IMR-90 (cell line): ENCODE measurements at regions not wholly inside any gene's neighbourhood (a gene's known extent, or its start where the extent isn't known, plus 50 kb on each side); places are given as distances from the start of the nearest gene placed in this dataset.

Experiments
- ATAC-seq: fragments of 200-7000 bp; cut with Tn5 transposase; 2 replicates; pipeline ENCODE4 v1.9.1; 2020; ENCODE audit warnings: low read depth, mild to moderate bottlenecking, moderate library complexity
- BruUV-seq: library from RNA; stranded (reverse); fragments of 400-500 nt; replicated peaks from 2 replicates; lab custom pipeline; 2021; lab: Mats Ljungman, UMichigan
- CTCF ChIA-PET: fragments of 300-600 bp; formaldehyde crosslinking; extraction: SDS; loops from one replicate; lab custom pipeline; 2021; ENCODE audit warnings: antibody characterized with exemption; lab: Yijun Ruan, JAX
- POLR2A ChIA-PET: fragments of 300-600 bp; sonication (Branson Sonifier 250); formaldehyde crosslinking; loops from one replicate; lab custom pipeline; 2022; ENCODE audit warnings: antibody characterized with exemption; ENCODE audit not compliant: unreplicated experiment; lab: Charles Lee
- DNase-seq: peaks from one replicate; pipeline ENCODE4 v3.0.0; 2013
- H2AFZ ChIP-seq: replicated peaks from 2 replicates; pipeline ENCODE3; 2013; ENCODE audit warnings: low read length, mild to moderate bottlenecking; ENCODE audit not compliant: poor library complexity
- H2AK5ac ChIP-seq: 2 replicates; pipeline ENCODE4 v1.6.1; 2013; ENCODE audit warnings: low read depth, low read length, inconsistent platforms
- H2AK9ac ChIP-seq: replicated peaks from 2 replicates; pipeline ENCODE3; 2013; ENCODE audit warnings: mild to moderate bottlenecking, low read depth, low read length, moderate library complexity; ENCODE audit not compliant: poor library complexity
- H2BK120ac ChIP-seq: 2 replicates; pipeline ENCODE4 v1.6.1; 2013; ENCODE audit warnings: low read depth, low read length, inconsistent platforms
- H2BK15ac ChIP-seq: 3 replicates; pipeline ENCODE4 v1.6.1; 2013; ENCODE audit warnings: low read depth, low read length, inconsistent platforms
- H2BK20ac ChIP-seq: 2 replicates; pipeline ENCODE4 v1.6.1; 2013; ENCODE audit warnings: low read depth, mild to moderate bottlenecking, inconsistent platforms, low read length, moderate library complexity
- H2BK5ac ChIP-seq: 2 replicates; pipeline ENCODE4 v1.6.1; 2013; ENCODE audit warnings: mild to moderate bottlenecking, low read depth, low read length, inconsistent platforms; ENCODE audit not compliant: poor library complexity, severe bottlenecking
- H3K14ac ChIP-seq: replicated peaks from 2 replicates; pipeline ENCODE4 v1.6.1; 2013; ENCODE audit warnings: low read depth, low read length, inconsistent platforms
- H3K18ac ChIP-seq: 2 replicates; pipeline ENCODE4 v1.6.1; 2013; ENCODE audit warnings: low read depth, low read length, control low read depth
- H3K23ac ChIP-seq: 2 replicates; pipeline ENCODE4 v1.6.1; 2013; ENCODE audit warnings: low read depth, low read length, inconsistent platforms
- H3K27ac ChIP-seq: 2 replicates; pipeline ENCODE4 v1.5.1; 2013; ENCODE audit warnings: mild to moderate bottlenecking, control low read depth, low read length; ENCODE audit not compliant: insufficient read depth
- H3K27me3 ChIP-seq: 2 replicates; pipeline ENCODE4 v1.6.1; 2013; ENCODE audit warnings: low read length; ENCODE audit not compliant: control insufficient read depth, insufficient read depth
- H3K36me3 ChIP-seq: 2 replicates; pipeline ENCODE4 v1.6.1; 2013; ENCODE audit warnings: low read length, mixed read lengths; ENCODE audit not compliant: control insufficient read depth, insufficient read depth
- H3K4ac ChIP-seq: 2 replicates; pipeline ENCODE4 v1.6.1; 2013; ENCODE audit warnings: low read depth, low read length, inconsistent platforms
- H3K4me1 ChIP-seq: 2 replicates; pipeline ENCODE4 v1.6.1; 2013; ENCODE audit warnings: low read length, mixed read lengths; ENCODE audit not compliant: control insufficient read depth, insufficient read depth
- H3K4me2 ChIP-seq: 2 replicates; pipeline ENCODE4 v1.6.1; 2013; ENCODE audit warnings: low read depth, mild to moderate bottlenecking, control low read depth, low read length, moderate library complexity
- H3K4me3 ChIP-seq: 2 replicates; pipeline ENCODE4 v1.5.1; 2013; ENCODE audit warnings: low read depth, mild to moderate bottlenecking, control low read depth, low read length, moderate library complexity; ENCODE audit not compliant: insufficient read depth
- H3K56ac ChIP-seq: 2 replicates; pipeline ENCODE4 v1.6.1; 2013; ENCODE audit warnings: low read length, inconsistent platforms; ENCODE audit not compliant: insufficient read depth; ENCODE audit errors: extremely low read depth
- H3K79me1 ChIP-seq, 2 experiments: 2 replicates each; pipeline ENCODE4 v1.6.1; 2013; ENCODE audit warnings: low read length in 2 of 2, inconsistent platforms in 1 of 2, low read depth in 1 of 2
- H3K9ac ChIP-seq: 2 replicates; pipeline ENCODE4 v1.6.1; 2013; ENCODE audit warnings: low read depth, low read length, control low read depth
- H3K9me1 ChIP-seq: 2 replicates; pipeline ENCODE4 v1.6.1; 2013; ENCODE audit warnings: low read length, inconsistent platforms; ENCODE audit not compliant: insufficient read depth
- H3K9me3 ChIP-seq: 2 replicates; pipeline ENCODE4 v1.6.1; 2013; ENCODE audit warnings: low read length; ENCODE audit not compliant: control insufficient read depth, insufficient read depth
- H4K20me1 ChIP-seq: 2 replicates; pipeline ENCODE4 v1.6.1; 2013; ENCODE audit warnings: low read length, inconsistent platforms; ENCODE audit not compliant: insufficient read depth
- H4K5ac ChIP-seq: 2 replicates; pipeline ENCODE4 v1.6.1; 2013; ENCODE audit warnings: mild to moderate bottlenecking, low read depth, low read length, control low read depth
- H4K8ac ChIP-seq, 2 experiments: 2 replicates each; pipeline ENCODE4 v1.6.1; 2013; ENCODE audit warnings: low read depth in 2 of 2, low read length in 2 of 2, control low read depth in 1 of 2, inconsistent platforms in 1 of 2
- H4K91ac ChIP-seq: 2 replicates; pipeline ENCODE4 v1.6.1; 2013; ENCODE audit warnings: low read depth, low read length, inconsistent platforms; ENCODE audit not compliant: insufficient read depth
- MAZ ChIP-seq: IDR thresholded peaks from 2 replicates; pipeline ENCODE4 v1.6.1; 2012; ENCODE audit warnings: low read depth, mild to moderate bottlenecking, low read length, improper control_type of control experiment, moderate library complexity, borderline replicate concordance
- WGBS, 2 experiments: methylation state at CpG; one replicate each; pipeline versions ENCODE4 v1.1.5 to v1.1.7; 2013; ENCODE audit warnings: missing lambda C conversion rate in 2 of 2; ENCODE audit not compliant: insufficient read length in 1 of 2; ENCODE audit errors: extremely low coverage in 2 of 2; 5-methylcytosine and 5-hydroxymethylcytosine counted together
- dilution Hi-C: fragments of 300-500 bp; cut with HindIII; formaldehyde crosslinking; loops from one replicate; pipeline ENCODE4 v1.14.3; 2018; ENCODE audit warnings: low sequenced_read_pairs; ENCODE audit not compliant: unreplicated experiment
- in situ Hi-C: fragments of 300-500 bp; cut with MboI; formaldehyde crosslinking; loops from 3 replicates; pipeline ENCODE4 v1.14.3; 2019; ENCODE audit warnings: low sequenced_read_pairs, inconsistent platforms, mixed read lengths
- intact Hi-C: fragments of 100-400 bp; cut with micrococcal nuclease; formaldehyde crosslinking; loops from 2 replicates; pipeline ENCODE4 v1.10.0; 2022
- TF ChIP-seq, protein P1 (sequence below): conservative IDR thresholded peaks from 2 replicates; pipeline ENCODE4 v1.5.1; 2012; ENCODE audit warnings: mild to moderate bottlenecking, low read depth, low read length, improper control_type of control experiment

DNA sequence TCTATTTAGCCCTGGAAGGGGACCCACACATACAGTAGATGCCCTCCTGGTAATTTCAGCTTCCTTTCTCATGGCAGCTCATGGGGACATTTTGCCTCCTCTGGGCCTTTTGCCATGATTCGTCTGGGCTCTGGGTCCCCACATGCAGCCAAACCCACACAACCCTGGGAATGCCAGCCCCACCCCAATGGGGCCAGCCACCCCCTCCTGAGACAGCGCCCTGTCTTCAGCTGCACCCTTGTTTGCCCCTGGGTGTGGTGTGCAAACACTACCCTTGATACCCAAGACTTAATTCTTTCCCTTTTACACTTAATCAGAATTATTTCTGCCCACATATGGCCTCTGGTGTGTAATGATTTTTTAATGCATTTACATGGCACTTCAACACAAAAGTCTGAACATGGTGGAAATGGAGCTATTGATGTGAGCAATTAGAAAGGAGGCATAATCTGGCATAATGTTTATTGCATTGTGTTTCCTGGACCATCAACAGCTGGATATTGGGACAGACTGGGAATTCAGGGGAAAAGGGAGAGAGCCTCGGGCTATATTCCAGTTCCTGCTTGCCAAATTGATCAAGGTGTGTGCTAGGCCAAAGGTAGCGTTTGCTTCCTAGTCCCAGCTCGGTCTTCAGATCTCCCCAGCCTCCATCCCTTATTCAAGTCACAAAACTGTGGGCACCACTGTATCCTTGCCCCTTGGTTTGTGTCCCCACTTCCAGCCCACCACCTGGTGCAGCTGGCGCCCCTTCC, 85.0 kb upstream of the ANO1 start:
- Histone ChIP-seq H3K36me3 (no peaks in the 10 kb centered on the region), H4K20me1 (no peaks in the 10 kb centered on the region; the same call in 1 of the 2 replicates), H2AK5ac (no peak overlapping the region), H2BK15ac (no peak overlapping the region), H3K9me1 (peaks cover 8% of the 10 kb centered on the region; the same call in 1 of the 2 replicates), H2AK9ac (no peak overlapping the region), H3K18ac (no peak overlapping the region), H4K8ac (0 out of 4 replicates have a peak overlapping the region, but pooled peaks of 1 of the 2 experiments have one; percentile 6), H3K79me1 (peaks cover 0 to 58% of the 10 kb centered on the region in 2 experiments), H3K14ac (0 out of 2 replicates have a peak overlapping the region, but pooled peaks have one; percentile 18), H3K27ac (no peak overlapping the region), H3K4ac (no peak overlapping the region), H3K23ac (no peak overlapping the region), H4K91ac (no peak overlapping the region), H3K56ac (no peak overlapping the region), H2BK5ac (no peak overlapping the region), H2BK120ac (no peak overlapping the region; the same call in 1 of the 2 replicates), H3K9ac (no peak overlapping the region), H3K4me1 (no peaks in the 10 kb centered on the region), H4K5ac (no peak overlapping the region), H3K4me2 (no peak overlapping the region), H3K27me3 (no peaks in the 10 kb centered on the region), H2AFZ (no peak overlapping the region), H2BK20ac (no peak overlapping the region), H3K9me3 (peaks cover 6% of the 10 kb centered on the region), H3K4me3 (no peak overlapping the region)
- WGBS, 2 experiments, result 85% methylated on average over 4 of the region's 6 CpGs; no CpG with 5 or more reads in 1 of the 2 experiments
- no TSS peak for BruUV-seq
- POLR2A ChIA-PET, result no interaction called here
- dilution Hi-C loops, result no loop called here
- CTCF ChIA-PET, result no interaction called here
- in situ Hi-C loops, result no loop called here
- TF ChIP-seq, protein P1, sequence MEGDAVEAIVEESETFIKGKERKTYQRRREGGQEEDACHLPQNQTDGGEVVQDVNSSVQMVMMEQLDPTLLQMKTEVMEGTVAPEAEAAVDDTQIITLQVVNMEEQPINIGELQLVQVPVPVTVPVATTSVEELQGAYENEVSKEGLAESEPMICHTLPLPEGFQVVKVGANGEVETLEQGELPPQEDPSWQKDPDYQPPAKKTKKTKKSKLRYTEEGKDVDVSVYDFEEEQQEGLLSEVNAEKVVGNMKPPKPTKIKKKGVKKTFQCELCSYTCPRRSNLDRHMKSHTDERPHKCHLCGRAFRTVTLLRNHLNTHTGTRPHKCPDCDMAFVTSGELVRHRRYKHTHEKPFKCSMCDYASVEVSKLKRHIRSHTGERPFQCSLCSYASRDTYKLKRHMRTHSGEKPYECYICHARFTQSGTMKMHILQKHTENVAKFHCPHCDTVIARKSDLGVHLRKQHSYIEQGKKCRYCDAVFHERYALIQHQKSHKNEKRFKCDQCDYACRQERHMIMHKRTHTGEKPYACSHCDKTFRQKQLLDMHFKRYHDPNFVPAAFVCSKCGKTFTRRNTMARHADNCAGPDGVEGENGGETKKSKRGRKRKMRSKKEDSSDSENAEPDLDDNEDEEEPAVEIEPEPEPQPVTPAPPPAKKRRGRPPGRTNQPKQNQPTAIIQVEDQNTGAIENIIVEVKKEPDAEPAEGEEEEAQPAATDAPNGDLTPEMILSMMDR, result no peak
- TF ChIP-seq MAZ, result no peak
- ATAC-seq, result no peak
- intact Hi-C loops, result no loop called here
- DNase-seq, result no peak
